G401 (cell line): ENCODE measurements at regions not wholly inside any gene's neighbourhood (a gene's known extent, or its start where the extent isn't known, plus 50 kb on each side); places are given as distances from the start of the nearest gene placed in this dataset.

Experiments used
- DNase-seq: peaks from one replicate; pipeline ENCODE4 v3.0.0-alpha.2; 2015; ENCODE audit warnings: low spot score
- in situ Hi-C: cut with HindIII; loops from 2 replicates; pipeline ENCODE4 v1.10.0; 2016; ENCODE audit warnings: low sequenced_read_pairs, mixed read lengths

DNA sequence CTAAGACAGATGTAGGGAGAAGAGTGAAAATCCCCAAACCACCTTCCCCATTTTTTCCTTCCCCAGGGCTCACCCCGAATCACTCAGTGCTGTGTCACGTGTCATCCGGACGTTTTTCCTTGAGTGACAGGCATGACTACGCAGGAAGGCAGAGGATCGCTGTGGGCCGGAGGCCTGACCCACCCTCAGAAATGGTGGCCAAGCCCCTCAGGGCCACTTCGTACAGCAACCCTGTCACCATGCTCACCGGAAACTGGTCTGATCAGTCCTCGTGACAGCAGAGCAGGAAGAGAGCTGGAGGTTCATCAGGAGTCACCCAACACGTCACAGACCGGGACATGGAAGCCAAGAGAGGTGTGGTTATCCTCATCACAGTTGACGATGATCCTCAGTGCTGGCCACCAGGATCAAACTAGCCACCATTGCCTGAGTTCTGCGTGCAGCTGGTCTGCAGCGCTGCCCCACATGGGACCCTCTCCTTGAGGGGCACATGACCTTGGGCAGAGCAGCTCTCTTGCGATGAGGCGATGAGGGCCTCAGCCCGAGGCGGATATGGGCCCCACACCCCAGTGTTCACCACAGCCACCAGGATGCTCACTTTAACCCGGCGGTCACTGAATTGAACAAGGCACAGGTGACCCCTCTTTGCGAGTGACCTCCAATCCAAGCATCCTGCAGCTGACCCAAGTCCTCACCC is 99.3 kb upstream of the INSIG1 start:
- in situ Hi-C loops = no loop called here

DNA sequence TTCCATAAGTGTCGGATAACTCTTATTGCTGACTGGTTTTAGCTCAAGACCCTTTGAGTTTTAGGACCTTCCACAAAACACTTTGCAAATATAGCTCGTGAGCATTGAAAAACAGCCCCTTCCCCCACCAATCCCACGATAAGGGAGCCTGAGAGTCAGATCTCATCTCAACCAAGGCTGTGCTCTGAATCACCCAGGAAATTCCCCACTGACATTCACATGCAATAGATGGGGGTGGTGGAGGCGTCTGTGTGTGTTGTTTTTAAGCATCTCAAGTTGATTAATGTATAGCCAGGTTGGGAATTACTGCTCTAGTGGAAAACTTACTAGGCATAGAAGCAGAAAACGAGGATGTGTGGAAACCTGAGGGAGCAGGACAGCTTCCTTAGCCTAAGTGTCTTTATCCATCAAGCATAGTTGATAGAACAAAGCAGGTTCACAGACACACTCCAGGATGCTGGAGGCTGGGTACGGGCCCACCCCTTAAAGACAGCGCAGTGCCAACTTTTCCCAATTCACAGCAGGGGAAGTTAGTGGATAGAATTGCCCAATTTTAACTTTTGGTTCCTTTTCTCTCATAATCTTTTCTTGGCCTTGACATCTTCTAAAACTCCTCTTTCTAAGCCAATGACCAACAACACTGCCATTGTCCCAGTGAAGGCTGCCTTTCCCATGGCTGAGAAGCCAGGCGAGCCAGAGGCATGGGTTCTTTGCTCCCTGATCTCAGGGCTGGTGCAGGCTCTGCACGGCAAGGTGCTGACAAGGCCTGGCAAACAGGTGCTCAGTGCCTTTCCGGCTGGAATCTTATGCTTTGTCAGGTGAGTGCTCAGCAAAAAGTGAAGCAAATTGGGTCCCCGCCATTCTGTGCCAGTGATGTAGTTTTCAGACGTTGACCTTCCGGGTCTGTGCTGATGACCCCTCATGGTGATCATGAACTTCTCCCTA is 98.5 kb upstream of the INSIG1 start:
- in situ Hi-C loops = no loop called here
- no peak for DNase-seq

More for the DNA sequence above, 99.3 kb upstream of the INSIG1 start:
- DNase-seq = no peak

DNA sequence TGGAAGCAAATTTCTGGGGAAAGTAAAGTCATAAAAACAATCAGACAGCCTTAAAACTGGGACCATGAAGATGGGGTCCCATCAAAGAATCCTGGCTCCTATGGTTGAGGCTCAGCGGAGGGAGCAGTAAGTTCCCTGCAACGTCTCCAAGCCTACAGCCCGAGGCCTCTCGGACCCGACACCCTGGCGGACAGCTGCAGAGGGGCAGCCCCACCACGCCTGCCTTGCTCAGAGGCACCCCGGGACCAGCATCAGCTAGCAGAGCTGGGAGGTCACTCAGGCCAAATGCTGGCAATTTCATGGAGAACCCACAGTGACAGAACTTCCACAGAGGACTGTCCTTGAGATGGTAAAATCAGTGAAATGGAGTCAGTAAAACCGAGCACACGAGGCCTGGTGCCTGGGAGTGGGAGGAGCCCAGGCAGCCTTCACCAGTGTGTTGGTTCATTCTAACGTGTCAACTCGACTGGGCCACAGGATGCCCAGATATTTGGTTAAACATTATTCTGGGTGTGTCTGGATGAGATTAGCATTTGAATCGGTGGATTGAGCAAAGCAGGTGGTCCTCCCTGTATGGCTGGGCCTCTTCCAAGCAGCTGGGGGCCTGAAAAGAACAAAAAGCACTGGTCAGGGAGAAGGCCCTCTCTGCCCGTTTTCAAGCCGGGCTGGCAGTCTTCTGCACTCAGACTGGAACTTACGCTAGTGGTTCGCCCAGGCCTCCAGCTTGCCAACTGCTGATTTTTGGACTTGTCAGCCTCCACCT is 96.2 kb upstream of the INSIG1 start:
- DNase-seq = no peak
- in situ Hi-C loops = no loop called here

DNA sequence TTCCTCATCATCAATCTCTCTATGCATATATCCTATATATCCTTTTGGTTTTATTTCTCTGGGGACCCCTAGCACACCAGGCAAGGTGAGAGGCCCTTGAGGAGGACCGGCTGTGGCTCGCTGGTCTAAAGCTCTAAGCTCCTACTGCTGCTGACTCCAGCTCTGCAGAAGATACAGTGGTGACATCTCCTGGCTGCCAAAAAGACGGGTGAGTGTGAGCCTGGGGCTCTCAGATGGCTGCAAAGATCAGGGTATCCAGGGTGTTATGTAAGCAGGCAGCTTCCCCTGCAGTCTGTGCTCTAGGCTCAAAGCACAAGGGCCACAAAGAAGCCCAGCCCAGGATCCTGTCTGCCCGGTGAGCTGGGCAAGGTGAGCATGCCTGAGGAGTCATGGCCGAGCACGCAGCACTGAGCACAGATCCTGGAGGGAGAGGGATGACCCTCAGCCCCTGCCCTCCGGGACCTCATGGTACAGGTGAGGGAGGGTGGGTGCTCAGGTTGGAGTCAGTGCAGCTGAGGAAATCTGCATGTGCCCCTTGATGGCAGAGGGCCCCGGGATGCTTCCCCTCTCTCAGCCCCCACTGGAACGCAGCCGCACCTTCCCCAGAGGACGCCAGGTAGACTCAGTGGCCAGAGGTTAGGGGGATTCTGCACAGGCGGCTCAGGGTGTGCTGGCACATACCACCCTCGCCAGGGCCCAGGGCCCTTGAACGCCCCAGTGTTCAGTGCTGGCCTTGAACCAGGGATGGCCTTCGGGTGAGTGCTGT is 95.4 kb upstream of the INSIG1 start:
- in situ Hi-C loops = no loop called here
- peak; percentile 33 for DNase-seq

DNA sequence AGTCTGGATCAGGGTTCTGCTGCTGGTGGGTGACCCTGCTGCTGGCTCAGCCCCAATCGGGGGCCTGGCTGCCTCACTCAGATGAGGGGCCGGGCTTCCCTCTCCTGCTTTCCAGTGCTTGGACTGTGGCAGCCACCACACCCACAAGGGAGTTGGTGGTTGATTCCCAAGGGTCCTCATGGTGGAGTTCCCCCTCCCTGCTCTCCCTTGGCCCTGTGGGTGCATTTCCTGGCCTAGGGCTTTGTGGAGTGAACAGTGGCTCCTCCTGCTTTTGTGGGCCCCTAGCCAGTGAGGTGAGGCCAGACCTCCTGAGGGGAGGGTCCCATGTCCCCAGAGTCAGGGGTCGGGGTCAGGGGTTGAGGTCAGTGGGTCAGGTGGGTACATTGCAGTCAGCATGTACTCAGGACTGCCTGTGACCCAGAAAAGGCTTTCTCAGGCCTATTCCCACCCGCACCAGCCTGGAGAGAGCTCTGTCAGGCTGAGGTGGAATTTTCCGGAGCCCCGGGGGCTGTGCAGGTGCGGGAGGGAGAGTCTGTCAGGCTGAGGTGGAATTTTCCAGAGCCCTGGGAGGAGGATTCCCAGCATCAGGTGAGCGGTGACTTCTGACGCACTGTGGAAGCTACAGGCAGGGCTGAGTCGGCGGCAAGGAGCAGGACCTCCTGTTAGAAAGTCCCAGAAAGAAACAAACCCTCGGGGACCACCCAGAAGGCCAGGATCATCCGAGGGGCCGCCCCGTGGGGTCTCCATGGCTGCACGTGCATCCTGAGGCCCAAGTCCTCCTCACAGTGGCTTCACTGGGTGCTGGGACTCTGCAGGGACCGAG is 94.4 kb upstream of the INSIG1 start:
- in situ Hi-C loops = no loop called here
- DNase-seq = peak; percentile 95

DNA sequence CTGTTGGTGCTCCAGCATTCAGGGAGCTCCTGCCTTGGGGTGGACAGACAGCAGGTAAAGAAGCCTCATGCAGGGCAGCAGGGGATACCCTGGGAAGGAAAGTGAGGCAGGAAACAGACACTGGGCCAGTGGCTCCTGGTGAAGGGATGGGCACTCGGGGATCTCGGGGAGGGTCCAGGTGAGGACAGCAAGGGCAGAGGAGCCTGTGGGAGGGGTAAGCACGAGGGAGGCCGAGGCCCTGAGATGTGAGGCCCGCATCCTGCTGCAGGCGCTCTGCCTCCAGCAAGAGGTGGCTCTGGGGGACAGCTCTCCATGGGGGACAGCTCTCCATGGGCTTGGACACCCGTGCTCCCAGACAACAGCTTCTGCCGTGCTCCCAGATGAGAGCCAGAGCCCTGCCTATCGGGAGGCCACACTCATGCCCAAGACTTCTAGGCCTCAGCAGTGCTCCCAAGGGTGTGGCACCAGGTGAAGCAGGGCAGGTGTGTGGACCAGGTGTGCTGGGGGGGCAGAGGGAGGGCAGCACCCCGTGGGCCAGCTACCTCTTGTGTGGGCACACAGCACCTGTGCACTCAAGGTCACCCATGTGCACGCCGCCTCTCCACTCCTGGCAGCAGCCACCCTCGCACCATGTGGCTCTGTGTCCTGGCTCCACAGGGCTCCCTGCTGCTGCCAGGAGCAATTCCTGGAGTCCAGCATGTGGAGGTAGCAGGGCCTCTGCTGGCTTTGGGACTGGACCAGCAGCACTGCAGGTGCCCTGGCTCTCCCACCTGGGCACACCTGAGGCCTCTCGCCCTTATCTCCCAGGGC is 93.6 kb upstream of the INSIG1 start:
- peak; percentile 56 for DNase-seq
- in situ Hi-C loops = no loop called here

DNA sequence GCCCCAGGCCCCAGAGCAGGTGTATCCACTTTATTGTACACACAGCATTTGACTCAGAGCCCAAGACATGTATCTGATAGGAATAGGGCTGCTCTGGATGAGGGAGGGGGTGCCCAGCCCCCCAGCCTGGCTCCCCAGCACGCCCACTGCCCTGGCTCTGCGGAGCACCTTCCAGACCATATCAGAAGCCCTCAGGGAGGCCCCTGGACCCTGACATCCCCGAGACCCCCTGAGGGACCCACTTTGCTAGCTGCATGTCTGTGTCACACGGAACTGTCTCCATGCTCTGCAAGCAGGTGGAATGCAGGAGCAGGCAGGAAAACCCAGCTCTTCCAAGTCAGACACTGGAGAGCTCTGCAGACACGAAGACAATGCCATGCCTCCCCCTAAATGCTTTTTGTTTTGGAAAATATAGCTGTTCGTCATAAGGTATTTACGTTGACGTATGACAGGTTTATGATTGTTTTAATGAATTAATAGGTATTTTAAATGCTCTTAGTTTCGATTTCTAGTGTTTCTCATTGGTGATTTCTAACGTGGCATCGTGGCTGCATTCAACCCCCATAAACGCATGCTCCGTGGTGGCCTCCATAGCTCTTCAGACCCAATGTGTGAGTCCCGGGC is 92.8 kb upstream of the INSIG1 start:
- in situ Hi-C loops = no loop called here
- no peak for DNase-seq

DNA sequence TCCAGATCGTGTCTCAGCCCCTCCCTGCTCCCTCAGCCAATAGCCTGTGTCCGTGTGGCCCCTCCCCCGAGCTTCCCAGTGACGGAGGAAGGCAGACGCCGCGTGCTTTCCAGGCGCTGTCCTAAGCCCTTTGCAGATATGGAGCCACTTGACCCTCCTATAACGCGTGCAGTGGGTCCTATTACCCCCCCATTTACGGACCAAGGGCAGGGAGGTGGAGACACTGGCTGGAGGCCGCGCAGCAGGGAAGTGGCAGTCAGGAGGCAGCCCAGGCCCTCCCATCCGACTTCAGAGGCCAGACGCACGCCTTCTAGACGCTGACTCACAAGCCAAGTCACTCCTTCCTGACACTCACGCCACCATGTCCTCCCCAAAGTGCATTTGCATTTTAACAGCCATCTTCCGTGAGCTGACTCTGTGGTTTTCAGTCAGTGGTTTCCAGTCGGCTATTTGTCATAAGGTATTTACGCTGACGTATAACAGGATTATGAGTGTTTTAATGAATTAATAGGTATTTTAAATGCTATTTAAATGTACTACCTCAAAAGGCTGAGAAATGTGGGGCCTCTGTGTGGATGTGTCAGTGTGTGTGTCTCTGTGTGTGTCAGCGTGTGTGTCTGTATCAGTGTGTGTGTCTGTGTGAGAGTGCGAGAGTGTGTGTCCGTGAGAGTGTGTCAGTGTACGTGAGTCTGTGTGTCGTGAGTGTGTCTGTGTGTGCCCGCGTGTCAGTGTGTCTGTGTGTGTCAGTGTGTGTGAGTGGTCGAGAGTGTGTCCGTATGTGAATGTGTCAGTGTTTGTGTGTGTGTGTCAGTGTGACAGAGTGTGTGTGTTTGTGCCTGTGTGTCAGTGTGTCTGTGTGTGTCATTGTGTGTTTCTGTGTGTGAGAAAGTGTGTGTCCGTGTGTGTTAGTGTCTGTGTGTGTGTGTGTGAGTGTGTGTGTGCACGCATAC is 92.0 kb upstream of the INSIG1 start:
- in situ Hi-C loops = no loop called here
- DNase-seq = no peak

DNA sequence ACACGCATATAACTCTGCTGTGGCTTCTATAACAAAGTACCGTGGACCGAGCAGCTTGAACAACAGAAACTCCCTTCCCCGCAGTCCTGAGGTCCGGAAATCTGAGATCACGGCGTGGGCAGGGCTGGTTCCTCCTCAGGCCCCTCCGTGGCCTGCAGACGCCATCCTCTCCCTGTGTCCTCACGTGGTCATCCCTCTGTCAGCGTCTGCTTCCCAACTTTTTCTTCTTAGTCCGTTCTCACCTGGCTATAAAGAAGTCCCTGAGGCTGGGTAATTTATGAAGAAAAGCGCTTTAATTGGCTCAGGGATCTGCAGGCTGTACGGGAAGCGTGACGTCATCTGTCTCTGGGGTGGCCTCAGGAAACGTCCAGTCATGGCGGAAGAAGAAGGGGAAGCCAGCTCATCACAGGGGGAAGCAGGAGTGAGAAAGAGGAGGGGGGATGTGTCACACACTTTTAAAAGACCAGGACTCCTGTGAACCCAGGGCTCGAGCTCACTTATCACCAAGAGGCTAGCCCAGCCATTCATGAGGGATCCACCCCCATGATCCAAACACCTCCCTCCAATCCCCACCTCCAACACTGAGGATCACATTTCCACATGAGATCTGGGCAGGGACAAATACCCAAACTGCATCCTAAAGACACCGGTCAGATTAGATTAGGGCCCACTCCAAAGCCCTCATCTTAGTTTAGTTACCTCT is 91.2 kb upstream of the INSIG1 start:
- no peak for DNase-seq
- in situ Hi-C loops = no loop called here

DNA sequence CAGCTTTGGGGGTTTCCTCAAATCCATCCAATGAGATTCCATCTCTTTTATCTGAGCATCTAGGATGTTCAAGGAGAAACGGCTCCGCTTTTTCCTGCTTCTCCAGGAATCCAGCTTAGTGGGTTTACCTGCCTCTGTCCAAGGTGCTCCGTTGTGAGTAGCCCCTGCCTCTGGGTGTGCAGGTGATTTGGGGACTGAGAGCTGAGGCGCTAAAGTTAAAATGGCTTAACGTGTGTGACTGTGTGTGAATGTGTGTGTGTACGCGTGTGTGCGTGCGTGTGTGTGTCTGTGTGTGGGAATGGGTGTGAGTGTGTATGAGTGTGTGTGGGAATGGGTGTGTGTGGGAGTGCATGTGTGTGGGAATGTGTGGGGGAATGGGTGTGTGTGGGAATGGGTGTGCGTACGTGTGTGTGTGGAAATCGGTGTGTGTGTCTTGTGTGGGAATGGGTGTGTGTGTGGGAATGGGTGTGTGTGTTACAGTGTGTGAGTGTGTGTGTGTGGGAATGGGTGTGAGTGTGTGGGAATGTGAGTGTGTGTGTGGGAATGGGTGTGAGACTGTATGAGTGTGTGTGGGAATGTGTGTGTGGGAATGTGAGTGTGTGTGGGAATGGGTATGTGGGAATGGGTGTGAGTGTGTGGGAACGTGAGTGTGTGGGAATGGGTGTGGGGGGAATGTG is 90.2 kb upstream of the INSIG1 start:
- in situ Hi-C loops = no loop called here
- no peak for DNase-seq

DNA sequence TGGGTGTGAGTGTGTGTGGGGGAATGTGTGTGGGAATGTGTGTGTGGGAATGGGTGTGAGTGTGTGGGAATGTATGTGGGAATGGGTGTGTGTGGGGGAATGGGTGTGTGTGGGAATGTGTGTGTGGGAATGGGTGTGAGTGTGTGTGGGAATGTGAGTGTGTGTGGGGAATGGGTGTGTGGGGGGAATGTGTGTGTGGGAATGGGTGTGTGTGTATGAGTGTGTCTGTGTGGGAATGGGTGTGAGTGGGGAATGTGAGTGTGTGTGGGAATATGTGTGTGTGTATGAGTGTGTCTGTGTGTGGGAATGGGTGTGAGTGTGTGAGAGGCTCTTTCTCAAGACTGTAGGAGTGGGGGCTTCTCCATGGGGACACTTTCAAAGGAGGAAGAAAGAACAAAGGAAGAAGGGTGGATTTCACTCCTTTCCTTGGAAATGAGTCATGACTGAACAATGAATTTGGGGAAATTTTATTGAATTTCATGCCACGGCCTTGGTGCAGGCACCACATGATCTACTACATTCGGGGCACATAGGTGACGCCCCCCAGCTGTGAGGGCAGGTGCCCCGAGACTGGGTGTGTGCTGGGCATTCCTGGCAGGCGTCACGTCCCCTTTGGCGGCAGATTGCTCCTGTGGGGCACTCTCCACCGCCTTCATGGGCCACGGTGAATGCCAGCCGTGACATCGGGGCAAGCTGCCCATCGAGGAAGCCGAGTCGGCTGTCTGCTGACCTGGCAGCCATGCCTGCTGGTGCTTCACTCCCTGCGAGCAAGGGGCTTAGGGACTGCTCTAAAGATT is 88.8 kb upstream of the INSIG1 start:
- DNase-seq = peak; percentile 57
- in situ Hi-C loops = no loop called here

DNA sequence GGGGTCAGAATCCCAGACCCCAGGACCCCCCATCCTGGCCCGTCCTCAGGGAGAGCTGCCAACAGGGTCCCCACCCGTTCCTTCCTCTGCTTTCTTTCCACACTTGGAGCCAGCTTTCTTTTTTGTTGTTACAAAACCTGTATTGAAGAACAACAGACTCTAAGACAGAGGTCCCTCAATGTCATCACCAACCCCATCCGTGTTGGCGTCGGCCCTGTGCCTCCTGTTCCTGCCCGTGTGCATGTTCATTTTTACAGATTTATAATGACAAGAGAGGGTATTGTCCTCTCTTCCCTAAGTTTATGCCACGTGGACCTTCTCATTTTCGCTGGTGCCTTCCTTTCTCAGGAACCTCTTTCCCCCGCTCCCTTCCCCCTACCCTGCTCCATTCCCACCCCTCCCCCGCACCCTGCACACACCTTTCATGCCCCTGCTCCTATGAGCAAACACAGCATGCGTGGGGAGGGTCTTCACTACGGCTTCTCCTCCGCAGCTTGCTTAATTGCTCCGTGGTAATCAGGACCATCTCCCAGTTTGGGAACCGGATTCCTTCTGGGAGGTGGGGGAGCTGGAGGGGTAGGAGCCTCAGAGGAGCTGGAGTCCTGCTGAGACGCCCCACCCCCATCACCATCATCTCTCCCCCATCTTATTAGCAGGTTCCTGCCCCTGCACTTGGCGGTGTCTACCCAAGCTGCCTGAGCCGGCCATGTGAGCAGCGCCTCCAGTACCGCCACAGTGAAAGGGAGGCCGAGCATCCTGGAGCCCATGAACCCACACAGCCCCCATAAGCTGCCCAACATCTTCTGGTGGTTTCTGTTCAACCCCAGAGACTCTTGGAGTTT is 88.0 kb upstream of the INSIG1 start:
- in situ Hi-C loops = no loop called here
- no peak for DNase-seq

DNA sequence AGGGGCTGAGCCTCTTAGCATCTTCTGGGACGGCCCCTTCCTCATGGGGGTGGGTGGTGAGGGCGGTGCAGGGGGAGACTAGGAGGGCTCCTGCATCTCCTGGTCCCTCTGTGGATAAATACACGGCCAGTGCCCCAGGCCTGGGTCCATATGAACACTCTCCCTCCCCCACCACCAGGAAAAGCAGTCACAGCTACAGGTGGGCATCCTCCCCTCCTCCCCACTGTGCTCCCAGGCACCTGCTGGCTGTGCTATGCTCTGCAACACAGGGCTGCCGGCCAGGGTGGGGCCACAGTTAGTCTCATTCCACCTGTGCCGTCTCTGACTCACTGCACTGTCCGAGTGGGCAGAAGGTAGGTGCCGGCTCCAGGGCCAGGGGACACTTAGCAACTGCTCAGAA is 87.3 kb upstream of the INSIG1 start:
- no peak for DNase-seq
- in situ Hi-C loops = no loop called here
